NCI-H2081 (cell line): ENCODE measurements at regions not wholly inside any gene's neighbourhood (a gene's known extent, or its start where the extent isn't known, plus 50 kb on each side); places are given as distances from the start of the nearest gene placed in this dataset.

Experiments
- DNase-seq, 2 experiments: peaks; one replicate each; lab custom pipeline; 2025; lab: John Stamatoyannopoulos, UW

DNA sequence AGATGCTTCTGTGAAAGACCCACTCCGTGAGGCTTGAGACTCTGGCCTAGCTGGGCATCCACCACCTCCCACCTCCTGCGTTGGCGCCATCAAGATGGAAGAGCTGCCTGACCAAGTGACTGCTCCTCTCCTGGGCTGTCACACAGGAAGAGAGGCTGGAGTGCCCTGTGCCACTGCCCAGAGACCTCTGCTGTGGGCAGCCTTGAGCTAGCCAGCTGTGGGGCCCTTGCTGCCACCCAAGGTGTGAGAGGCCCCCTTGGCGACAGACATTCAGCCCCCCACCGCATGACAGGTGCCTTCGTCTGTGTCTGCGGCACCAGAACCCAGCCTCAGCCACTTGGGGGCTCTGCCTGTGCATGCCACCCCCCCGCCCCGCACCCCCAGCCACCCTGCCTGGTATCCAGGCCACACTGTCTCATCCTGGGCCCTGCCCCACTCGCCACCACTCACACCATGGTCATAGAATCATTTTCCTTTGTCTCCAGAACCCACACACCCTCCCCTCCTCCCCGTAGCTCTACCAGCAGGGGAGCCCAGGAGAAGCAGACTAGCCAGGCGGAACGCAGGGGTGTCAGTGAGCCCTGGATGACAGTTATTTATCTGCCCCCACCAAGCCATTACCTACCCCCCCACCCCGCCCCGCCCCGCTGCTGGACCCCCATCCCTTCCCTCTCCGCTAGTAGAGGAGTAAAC is 120.9 kb upstream of the LHX1 start:
- no peak for DNase-seq

DNA sequence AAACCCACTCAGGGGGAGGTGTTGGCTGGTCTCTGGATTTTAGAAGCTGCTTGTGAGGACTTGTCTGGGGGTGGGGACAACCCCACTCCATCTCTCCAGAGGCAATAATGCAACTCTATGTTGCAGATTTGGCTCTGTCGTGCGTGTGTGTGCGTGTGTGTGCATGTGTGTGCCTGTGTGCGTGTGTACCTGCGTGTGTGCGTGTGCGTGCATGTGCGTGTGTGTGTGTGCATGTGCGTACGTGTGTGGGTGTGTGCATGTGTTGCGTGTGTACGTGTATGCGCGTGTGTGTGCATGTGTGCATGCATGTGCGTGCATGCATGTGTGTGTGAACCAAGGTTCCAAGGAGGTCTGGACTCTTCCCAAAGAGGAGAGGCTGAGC is 120.4 kb upstream of the LHX1 start:
- no peak for DNase-seq

DNA sequence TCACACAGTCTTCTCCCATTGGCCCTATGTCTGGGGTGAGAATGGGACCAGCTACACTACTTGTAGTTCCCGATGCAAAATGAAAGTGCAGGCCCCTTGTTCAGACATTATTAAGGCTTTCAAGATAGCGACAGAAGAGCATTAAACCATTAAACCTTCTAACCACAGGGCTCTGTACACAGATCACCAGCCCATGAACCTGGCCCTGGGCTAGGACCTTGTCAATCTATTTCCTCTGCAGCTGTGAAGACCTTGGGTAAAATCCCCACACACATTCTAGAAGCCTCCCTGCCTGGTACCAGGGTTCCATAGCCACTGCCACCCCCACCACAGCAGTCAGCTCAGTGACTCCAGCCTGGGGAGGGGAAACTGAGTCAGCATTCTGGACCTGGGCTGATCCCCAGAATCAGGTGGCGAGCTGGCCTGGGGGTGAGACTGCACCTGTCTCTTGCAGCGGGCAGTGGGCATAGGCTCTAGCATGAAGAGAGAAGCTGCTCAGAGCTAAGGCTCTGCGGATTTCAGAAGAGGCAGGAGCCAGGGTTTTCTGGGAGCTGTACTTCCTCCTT is 119.7 kb upstream of the LHX1 start:
- DNase-seq, result no peak

DNA sequence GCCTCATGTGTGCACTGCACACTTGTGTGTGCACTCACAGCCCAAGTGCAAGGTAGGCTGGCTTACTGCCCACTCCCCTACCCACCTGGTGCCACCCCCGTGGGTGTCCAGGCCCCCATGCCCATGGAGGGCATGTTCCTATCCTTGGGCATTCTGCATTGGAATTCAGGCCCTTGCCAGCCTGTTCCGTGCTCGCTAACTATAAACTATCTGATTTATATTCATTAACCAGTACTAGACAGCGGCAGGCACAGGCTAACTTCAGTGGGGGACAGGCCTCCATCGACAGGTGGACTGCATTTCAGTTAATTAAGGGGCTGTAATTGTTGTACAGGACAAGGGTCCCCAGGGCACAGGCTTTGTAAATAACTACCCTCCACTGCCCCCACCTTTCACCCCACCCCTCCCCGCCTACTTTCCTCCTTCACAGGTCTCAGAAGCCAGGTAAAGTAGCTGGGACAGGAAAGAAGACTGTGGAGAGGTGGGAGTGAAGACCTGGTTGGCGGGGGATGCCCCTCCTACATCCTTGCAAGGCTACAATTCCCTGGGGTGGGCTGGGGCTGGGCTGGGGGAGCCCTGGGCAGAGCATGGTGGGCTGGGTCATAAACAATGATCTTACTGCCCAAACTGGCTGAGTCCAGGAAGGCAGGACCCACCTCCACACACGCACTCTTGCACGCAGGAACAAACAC is 119.0 kb upstream of the LHX1 start:
- no peak for DNase-seq

DNA sequence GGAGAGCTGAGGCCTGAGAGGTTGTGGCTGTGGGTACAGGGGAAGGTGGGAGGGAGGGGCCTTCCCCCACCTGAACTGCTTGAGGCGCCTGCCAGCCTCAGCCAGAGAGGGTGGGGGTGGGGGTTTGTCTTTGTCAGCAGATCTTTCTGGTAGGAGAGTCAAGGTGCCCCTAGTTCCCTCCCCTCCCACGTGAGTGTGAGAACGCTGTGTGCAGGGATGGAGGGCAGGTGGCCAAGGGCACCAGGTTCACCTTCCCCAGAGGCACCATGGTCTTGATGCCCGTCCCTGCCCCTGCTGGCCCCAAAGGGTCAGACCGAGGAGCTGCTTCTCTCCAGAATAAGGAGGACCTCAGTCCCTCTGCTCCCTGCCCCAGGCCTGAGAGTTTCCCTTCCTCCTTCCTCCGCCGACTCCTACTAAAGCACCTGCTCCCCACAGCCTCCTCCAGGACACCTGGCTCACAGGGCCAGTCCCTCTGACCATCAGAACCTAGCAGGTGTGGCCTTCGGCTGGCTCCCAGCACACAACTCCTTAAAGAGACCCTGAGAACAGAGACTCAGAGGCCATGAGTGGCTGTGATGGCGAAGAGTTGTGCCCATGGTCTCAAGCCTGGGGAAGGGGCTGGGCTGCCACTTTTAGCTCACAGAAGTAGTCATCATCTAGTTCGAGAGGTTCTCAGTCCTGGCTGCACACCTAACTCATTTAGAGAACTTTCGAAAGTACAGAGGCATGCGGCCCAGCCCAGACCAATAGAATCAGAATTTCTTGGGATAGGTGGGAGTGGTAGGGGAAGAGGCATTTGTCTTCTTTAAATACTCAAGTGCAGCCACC is 113.2 kb upstream of the LHX1 start:
- DNase-seq, result no peak

DNA sequence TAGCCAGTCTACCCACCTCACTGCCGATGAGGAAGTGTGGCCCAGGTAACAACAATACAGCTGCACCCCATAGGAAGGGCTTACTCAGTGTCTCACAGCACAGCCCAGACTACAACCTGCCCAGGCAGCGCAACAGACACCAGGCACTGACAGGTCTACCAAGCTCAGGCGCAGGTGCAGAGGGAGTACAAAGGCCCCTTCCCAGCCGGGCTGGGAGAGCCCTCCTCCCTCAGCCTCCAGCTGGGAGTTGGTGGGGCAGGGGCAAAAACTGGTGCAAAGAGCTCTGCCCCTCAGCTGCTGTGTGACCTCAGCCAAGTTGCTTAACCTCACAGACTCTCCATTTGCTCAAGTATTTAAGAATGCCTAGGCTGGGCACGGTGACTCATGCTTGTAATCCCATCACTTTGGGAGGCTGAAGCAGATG is 112.6 kb upstream of the LHX1 start:
- no peak for DNase-seq

DNA sequence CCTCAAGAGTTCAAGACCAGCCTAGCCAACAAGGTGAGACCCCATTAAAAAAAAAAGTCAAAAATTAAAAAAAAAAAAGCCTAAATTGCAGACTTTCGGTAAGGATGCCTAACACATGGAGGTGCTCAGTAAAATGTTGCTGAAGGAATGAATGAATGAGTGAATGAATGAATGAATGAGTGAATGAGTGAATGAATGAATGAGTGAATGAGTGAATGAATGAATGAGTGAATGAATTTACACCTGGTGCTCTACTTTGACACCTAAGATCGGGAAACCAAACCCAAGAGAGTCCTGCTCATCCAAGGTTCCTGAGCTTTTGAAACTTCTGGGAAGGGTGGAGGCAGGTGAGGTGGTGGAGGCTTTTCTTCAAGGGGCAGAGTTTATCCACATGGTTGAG is 112.2 kb upstream of the LHX1 start:
- DNase-seq, result no peak

DNA sequence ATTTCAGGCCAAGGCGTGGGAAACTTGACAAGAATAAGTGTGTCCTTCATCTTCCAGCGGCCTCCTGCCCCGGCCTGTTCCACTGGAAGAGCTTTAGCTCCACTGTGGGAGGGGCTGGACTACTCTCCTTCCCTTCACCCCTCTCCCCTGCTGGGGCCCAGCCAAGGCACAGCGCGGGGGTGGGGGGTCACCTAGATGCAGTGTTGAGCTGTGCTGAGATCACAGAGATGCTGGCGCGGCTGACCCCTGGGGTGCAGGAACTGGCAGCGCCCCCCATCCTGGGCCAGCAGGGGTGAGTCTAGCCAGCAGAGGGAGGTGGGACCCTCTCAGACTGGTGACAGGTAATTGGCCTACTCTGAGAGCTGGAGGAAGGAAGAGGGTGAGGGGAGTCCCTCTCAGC is 111.8 kb upstream of the LHX1 start:
- DNase-seq, result no peak

DNA sequence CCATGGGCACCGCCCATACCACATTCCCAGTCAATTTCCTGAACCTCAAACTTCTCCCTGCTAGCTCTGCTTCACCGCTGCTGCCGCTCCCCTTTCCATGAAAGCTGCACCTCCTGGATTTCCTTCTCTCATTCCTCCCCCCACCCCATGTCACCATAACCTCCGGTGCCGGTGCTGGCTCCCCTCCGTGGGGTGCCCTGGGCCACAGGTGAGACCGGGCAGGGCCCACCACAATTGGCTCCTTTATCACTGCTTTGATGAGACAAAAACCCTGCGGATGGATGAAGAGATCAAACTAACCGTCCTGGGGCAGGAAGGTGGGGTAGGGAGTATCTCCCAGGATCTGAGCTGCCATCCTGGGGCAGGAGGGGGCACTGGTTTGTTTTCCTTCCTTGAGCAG is 111.3 kb upstream of the LHX1 start:
- no peak for DNase-seq

DNA sequence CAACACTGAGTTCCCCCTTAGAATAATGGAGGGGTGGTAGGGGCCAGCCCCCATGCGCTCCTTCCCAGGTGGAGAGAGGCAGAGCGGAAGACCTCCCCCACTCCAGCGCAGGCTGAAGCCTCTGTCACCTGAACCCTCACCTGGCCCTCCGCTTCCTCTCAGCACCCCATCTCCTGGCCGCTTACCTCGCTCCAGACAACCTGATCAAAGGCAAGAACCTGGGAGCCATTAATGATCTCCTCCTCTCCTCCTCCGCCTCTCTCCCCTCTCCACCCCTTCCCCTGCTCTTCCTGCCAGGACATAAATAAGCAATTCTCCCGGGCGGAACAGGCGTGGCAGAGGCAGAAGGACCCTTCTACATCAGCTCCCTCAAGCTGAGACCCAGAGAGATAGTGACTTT is 110.2 kb upstream of the LHX1 start:
- no peak for DNase-seq

DNA sequence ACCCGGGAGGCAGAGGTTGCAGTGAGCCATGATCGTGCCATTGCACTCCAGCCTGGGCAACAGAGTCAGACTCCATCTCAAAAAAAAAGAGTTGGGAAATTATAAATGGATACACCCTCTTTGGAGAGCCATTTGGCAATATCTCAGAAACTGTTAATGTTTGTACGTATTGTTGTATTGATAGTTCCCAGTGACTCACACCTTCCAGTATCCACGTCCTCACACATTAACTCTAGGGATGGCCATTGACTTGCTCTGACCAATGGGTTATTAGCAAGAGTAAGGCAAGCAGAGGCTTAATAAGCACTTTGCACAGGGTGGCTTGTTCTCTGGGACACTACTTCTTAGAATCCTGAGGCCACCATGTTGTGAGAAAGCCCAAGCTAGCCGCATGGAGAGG is 107.6 kb upstream of the LHX1 start:
- DNase-seq, result no peak

DNA sequence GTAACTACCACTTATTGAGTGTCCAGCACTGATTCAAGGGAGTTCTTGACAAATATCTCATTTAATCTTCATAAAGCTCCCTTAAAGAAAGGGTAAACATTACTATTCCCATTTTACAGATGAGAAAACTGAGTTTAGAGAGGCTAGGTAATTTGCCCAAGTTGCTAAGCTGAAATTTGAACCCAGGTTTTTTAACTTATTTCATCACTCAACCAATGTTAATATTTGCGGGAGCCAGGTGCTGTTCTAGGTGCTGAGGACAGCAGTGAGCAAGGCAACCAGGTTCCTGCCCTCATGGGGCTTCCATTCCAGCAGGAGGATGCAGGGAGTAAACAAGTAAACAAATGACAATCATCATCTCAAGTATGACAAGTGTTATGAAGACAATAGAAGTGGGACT is 104.0 kb upstream of the LHX1 start:
- no peak for DNase-seq

DNA sequence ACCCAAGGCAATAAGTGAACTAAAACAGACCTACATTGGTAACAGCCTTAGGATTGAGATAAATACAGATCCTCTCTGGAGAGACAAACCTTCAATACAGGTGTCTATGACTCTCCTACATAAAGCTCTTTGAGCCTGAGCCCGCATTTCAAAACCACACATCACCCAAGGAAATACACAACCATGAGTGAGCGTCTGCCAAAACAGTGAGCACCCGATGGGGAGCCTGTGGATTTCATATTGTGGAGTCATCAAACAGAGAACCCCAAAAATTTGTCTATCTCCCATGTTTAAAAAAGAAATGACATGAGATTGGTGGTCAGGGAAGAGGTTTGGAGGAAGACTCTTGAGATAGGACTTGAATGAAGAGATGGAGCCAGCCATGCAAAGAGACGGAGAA is 102.2 kb upstream of the LHX1 start:
- no peak for DNase-seq

DNA sequence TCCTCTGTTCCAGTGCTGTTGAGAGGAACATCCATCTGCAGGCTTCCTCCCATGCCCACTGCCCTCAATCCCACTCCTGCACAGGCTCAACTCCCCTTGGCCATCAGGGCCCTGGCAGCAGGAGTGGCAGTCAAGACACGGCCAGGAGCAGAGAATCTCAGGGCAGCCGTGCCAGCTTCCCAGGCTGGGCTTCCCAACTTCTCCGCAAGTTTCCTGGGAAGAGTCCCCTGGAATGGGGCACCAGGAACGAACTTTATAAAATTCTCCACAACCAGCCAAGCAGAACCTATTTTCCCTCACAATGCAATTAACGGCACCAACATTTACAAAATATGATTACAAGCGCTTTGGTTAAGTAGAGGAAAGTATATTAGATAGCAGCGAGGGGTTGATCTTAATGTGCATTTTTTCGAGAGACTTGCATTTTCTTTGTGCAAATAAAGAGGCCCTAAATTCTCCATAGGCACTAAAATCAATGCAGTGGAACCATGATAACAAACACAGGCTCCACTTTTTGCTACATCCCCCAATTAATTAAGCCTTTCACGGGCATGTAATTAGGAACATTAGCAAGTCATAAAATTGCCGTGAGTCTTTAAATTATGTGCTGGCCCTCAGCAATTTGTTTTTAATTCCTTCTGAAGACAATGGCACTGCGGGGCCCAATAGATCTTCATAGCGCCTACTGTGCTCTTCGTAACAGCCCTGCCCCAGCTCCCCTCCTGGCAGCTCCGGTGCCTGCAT is 99.9 kb upstream of the LHX1 start:
- peak; percentile 20 to 51 for DNase-seq

DNA sequence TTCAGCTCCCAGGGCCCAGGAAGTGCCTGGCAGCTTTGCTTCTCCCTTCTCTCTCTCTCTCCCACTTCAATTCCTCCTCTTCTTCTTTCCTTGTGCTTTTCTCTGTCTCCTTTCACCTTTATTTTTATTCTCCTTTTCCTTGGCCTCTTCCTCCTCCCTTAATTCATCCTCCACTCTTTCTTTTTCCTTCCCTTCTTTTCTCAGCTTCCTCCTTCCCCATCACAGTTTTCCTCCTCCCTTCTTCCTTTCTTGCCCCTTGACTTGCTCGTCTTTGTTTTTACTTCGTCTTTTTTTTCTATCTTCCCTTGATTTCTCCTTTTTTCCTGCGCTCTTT is 99.4 kb upstream of the LHX1 start:
- no peak for DNase-seq

DNA sequence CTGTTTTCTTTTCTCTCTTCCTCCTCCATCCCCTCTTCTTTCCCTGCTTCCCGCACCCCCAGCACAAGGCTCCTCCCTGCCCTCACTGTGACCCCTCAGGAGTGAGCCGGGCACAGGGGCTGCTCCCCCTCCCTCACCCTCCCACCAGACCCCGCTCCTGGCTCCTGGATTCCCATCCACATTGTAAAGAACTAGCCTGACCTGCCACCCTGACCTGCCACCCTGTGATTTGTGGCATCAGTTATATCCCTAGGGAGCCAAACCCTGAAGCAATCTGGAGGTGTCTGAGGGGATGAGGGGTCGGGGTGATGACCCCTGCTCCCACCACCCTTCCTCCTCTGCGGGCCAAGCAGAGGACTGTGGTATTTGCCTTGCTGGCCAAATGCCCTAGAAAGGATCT is 98.0 kb upstream of the LHX1 start:
- DNase-seq, result no peak

DNA sequence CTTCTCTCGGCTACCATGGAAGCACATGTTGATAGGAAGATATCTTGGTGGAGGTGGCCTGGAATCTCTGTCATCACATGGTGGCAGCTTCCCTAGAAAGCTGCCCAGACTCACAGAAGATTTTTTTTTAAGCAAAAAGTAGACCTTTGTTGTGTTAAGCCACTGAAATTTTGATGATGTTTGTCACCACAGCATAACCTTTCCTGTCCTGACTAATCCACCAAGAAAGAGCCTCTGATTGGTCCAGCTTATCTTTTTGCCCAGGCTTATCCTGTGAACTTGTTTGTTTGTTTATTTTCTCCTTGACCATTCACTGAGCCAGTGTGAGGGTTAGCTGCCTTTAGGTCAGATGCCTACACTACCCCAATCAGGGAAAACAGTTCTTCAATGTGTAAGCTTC is 96.5 kb upstream of the LHX1 start:
- no peak for DNase-seq

DNA sequence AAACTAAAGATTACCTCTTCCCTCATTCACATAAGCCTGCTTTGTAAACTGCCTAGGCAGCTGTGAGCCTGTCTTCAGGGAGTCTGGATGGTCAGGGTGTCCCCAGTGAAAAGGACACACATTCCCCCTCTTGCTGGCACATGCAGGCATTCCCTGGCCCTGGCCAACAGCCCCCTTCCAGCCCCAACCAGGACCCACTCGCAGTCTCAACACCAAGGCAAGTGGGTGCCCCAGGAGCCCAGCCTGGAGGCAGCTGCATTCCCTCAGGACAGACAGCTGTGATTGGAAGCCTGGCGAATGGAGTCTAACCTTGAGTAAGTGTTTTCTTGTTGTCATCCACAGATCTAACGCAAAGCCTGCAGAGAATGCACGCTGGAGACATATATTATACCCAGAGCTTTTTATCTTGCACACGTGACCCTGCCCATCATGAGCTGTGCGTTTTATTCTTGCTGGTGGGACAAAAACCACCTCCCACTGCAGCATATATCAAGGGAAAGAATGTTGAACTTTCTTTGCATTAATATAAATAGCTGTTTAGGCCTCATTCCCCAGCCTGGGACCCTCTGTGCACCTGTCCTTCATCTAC is 95.0 kb upstream of the LHX1 start:
- DNase-seq, result no peak

DNA sequence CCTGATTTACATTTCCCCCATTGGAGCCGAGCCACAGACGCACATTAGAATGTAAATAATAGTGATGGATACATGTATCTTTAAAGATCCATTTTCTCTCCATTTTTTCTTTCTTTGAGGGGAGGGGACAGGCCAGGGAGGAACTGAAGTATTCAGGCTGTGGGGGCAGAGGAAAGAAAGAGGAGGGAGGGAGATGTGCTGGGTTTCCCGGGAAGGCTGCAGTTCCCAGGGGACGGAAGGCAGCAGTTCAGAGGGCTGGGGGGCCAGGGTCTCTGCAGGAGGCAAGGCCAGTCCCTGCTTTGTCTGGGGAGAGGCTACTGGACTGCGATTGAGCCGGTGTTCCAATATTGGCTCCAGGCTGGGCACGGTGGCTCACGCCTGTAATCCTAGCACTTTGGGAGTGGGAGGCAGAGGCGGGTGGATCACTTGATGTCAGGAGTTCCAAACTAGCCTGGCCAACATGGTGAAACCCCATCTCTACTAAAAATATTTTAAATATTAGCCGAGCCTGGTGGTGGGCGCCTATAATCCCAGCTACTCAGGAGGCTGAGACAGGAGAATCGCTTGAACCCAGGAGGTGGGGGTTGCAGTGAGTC is 94.2 kb upstream of the LHX1 start:
- DNase-seq, result no peak

DNA sequence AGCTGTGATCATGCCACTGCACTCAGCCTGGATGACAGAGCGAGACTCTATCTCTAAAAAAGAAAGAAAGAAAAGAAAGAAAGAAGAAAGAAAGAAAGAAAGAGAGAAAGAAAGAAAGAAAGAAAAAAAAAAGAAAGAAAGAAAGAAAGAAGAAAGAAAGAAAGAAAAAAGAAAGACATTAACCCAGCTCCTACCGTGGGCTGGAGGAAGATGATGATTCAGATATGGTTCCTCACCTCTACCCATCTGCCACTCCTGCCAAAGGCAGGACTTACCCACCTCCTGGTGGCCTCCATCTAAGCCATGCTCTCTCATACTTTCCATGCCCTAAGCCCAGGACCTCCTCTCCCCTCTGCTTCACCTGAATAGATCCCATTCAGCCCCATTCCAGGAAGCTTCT is 93.3 kb upstream of the LHX1 start:
- DNase-seq, result no peak

DNA sequence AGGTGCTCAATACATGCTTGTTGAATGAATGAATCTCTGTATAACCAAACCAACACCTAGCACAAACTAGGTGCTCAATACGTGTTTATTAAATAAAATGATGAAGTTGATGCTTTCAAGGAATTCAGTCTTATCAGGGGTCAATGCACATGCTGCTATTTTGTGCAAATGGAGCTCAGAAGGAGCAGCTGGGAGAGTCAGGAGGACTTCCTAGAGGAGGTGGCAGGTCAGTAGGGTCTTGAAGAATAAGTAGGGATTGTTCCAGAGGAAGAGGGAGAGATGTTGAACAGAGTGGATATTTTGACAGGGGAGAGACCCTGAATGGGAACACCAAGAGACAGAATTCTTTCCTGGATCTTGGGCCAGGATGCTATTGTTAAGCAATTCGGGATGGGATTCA is 92.7 kb upstream of the LHX1 start:
- no peak for DNase-seq

DNA sequence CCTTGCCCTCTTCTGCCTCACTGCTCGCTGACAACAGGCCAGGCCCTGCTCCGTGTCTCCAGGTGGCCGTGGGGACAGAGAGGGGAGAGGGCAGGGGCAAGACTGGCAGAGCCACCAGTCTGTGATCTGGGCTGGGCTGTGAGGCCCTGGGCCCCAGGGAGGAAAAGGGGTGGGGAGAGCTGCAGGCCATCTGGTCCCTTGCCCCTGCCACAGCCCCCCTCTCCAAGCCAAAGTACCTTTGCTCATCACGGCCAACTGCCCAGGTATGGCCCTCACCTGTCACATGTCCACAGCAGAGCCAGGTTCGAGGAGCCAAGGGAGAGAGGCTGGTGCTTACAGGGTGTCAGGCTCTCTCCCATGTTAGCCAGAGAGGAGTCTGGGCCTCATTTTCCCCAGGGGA is 91.4 kb upstream of the LHX1 start:
- DNase-seq, result no peak
